GM23338 (cell line): ENCODE measurements at regions not wholly inside any gene's neighbourhood (a gene's known extent, or its start where the extent isn't known, plus 50 kb on each side); places are given as distances from the start of the nearest gene placed in this dataset.

Experiments used
- ETS1 ChIP-seq: IDR thresholded peaks from 2 replicates; pipeline ENCODE4 v1.6.1; 2016; ENCODE audit warnings: antibody characterized with exemption
- POLR2AphosphoS5 ChIP-seq: IDR thresholded peaks from 2 replicates; pipeline ENCODE4 v1.6.1; 2016; ENCODE audit warnings: antibody characterized with exemption, low read depth

DNA sequence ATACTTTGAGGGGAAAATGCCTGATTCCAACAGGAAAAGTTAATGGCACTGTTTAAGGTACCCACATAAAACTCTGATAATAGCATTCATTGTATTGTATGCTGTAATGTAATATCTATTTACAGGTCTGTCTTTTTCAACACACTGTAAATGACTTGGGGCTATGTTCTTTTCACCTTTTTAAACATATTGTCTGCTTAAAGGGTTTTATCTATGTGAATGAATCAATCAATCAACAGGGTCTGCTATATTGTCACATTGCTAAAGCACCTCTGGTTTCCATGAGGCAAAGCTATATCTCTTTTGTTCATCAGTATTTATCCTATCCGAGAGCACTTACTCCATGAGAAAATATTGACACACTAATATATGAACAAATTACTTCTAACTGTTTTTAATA is 288.0 kb downstream of the SLC6A15 start:
- no peak for TF ChIP-seq ETS1
- no peak for TF ChIP-seq POLR2AphosphoS5
